ENCODE measurements at regions not wholly inside any gene's neighbourhood (a gene's known extent, or its start where the extent isn't known, plus 50 kb on each side); places are given as distances from the start of the nearest gene placed in this dataset.

- intact Hi-C loops (cut with DNase I; ENCODE audit: low total_unique reads): no loop called here
- in situ Hi-C loops (cut with MboI; ENCODE audit: low pct_ligation_motif_present in 1 of 4, low pct_unique_long_range_greater_than_20kb in 1 of 4, low sequenced_read_pairs in 3 of 4): no loop called here
- Histone ChIP-seq H3K27me3 (no peaks in the 10 kb centered on the region), H3K4me3 (no peak overlapping the region), H3K4me1 (peaks cover 0 to 7% (median 0%) of the 10 kb centered on the region in 4 donors), H3K9me3 (no peaks in the 10 kb centered on the region), H3K27ac (no peak overlapping the region), H3K36me3 (no peaks in the 10 kb centered on the region)
- no peak for TF ChIP-seq POLR2A (IDR thresholded peaks at IDR 0.05)
- DNase-seq: no peak
- WGBS, 2 donors (ENCODE audit: low coverage in 1 of 2): 82 to 95% methylated on average over 3 to 8 of the region's 8 CpGs
Observed at GRCh38 chr10:118485641-118486040, 109.8 kb downstream of the PRLHR start.

DNA sequence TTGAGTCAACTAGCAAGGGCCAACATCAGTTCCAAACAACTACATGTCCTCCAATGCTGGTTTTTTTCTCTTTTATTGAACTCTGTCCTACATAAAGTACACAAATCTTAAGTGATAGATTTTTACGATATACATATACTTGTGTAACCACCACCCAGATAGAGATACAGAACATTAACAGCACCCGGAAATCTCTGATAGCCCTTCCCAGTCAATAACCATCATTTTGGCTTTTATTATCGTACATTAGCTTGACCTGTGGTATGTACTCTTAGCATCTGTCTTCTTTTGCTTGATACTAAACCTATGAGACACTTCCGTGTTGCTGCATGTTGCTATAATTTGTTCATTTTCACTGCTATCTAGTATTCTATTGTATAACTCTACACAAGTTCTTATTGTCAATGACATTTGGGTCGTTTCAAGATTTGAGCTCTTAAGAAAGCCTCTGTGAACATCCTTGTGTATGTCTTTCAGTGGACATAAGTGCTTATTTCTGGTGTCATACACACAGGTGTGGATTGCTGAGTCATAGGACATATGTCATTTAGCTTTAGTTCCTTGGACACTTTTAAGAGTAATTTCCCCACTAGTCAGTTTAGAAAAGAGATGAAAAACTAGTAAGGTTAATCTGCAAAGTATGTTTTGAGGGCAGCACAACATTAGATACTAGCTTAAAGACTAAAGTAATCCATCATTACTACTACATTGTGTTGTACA lies 111.1 kb downstream of the PRLHR start:
- H3K4me3 ChIP-seq: no peak overlapping the region
- no peaks in the 10 kb centered on the region for H3K27me3 ChIP-seq
- in situ Hi-C loops (cut with MboI; ENCODE audit: low pct_ligation_motif_present in 1 of 4, low pct_unique_long_range_greater_than_20kb in 1 of 4, low sequenced_read_pairs in 3 of 4) (no loop called here), intact Hi-C loops (cut with DNase I; ENCODE audit: low total_unique reads) (no loop called here)
- H3K4me1 ChIP-seq: peaks cover 0 to 7% (median 0%) of the 10 kb centered on the region in 4 donors
- TF ChIP-seq POLR2AphosphoS5 (IDR thresholded peaks at IDR 0.05): no peak
- TF ChIP-seq POLR2A (IDR thresholded peaks at IDR 0.05): no peak
- TF ChIP-seq, protein P1, sequence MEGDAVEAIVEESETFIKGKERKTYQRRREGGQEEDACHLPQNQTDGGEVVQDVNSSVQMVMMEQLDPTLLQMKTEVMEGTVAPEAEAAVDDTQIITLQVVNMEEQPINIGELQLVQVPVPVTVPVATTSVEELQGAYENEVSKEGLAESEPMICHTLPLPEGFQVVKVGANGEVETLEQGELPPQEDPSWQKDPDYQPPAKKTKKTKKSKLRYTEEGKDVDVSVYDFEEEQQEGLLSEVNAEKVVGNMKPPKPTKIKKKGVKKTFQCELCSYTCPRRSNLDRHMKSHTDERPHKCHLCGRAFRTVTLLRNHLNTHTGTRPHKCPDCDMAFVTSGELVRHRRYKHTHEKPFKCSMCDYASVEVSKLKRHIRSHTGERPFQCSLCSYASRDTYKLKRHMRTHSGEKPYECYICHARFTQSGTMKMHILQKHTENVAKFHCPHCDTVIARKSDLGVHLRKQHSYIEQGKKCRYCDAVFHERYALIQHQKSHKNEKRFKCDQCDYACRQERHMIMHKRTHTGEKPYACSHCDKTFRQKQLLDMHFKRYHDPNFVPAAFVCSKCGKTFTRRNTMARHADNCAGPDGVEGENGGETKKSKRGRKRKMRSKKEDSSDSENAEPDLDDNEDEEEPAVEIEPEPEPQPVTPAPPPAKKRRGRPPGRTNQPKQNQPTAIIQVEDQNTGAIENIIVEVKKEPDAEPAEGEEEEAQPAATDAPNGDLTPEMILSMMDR (IDR thresholded peaks at IDR 0.05): no peak
- no peak for TF ChIP-seq EP300 (IDR thresholded peaks at IDR 0.05; ENCODE audit: low read depth)
- no peak for DNase-seq
- no peaks in the 10 kb centered on the region for H3K9me3 ChIP-seq
- no peaks in the 10 kb centered on the region for H3K36me3 ChIP-seq
- H3K27ac ChIP-seq: no peak overlapping the region
- 44 to 47% methylated on average over 3 to 5 of the region's 5 CpGs for WGBS, 2 donors (ENCODE audit: low coverage in 1 of 2)

- Histone ChIP-seq H3K9me3 (no peaks in the 10 kb centered on the region), H3K4me1 (peaks cover 0 to 7% (median 0%) of the 10 kb centered on the region in 4 donors), H3K36me3 (no peaks in the 10 kb centered on the region), H3K27ac (no peak overlapping the region), H3K4me3 (no peak overlapping the region), H3K27me3 (no peaks in the 10 kb centered on the region)
- DNase-seq: no peak
- intact Hi-C loops (cut with DNase I; ENCODE audit: low total_unique reads): no loop called here
- in situ Hi-C loops (cut with MboI; ENCODE audit: low pct_ligation_motif_present in 1 of 4, low pct_unique_long_range_greater_than_20kb in 1 of 4, low sequenced_read_pairs in 3 of 4): no loop called here
- 73 to 95% methylated on average over 2 to 6 of the region's 6 CpGs for WGBS, 2 donors (ENCODE audit: low coverage in 1 of 2)
- TF ChIP-seq POLR2A (IDR thresholded peaks at IDR 0.05): no peak
- TF ChIP-seq, protein P1 (IDR thresholded peaks at IDR 0.05): no peak
- no peak for TF ChIP-seq POLR2AphosphoS5 (IDR thresholded peaks at IDR 0.05)
- no peak for TF ChIP-seq EP300 (IDR thresholded peaks at IDR 0.05; ENCODE audit: low read depth)
Observed at GRCh38 chr10:118483496-118483895, 112.0 kb downstream of the PRLHR start.

DNA sequence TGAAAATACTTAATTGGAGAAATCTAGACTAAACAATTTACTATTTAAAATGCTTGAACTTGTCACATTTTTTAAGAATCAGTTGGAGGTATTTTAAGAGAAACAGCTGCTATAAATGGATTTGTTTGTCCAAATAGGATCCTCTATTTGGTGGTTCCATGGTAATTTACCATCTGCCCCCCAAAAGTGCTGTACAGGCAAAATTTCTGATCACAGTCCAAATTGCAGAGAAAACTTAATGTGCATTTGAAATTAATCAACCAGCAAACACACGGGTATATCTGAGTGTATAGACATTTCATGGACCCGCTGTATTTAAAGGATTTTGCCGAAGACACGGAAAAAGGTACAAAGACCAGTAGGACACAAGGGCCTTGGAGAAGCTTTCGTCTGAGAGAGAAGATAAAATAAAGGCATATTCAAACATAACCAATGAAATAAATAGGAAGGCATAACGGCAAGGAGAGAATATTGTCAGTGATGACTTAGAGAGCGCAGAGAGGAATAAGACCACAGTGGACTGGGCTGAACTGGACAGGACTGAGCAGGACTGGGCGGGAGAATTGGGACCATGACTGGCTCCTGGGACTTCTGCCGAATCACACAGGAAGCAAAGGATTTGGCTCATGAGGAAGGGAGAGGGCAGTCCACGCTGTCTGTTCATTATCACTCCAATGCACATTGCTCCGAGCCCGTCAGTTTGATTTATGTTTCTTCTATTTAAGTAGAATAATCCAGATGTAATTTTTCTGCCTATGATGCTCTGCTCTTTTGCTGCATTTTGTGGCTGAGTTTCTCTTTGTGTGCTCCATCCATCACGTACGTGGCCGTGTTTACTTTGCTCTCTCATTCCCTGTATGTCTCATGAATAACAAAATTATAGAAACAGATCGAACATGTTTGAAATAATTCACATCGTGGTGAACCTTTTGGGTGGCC lies 112.8 kb downstream of the PRLHR start:
- peaks cover 0 to 7% (median 0%) of the 10 kb centered on the region in 4 donors for H3K4me1 ChIP-seq
- no peaks in the 10 kb centered on the region for H3K36me3 ChIP-seq
- TF ChIP-seq, protein P1 (IDR thresholded peaks at IDR 0.05): no peak
- TF ChIP-seq EP300 (IDR thresholded peaks at IDR 0.05; ENCODE audit: low read depth): no peak
- TF ChIP-seq POLR2A (IDR thresholded peaks at IDR 0.05): no peak
- TF ChIP-seq POLR2AphosphoS5 (IDR thresholded peaks at IDR 0.05): no peak
- intact Hi-C loops (cut with DNase I; ENCODE audit: low total_unique reads) (no loop called here), in situ Hi-C loops (cut with MboI; ENCODE audit: low pct_ligation_motif_present in 1 of 4, low pct_unique_long_range_greater_than_20kb in 1 of 4, low sequenced_read_pairs in 3 of 4) (no loop called here)
- no peak overlapping the region for H3K27ac ChIP-seq
- no peaks in the 10 kb centered on the region for H3K27me3 ChIP-seq
- no peak for DNase-seq
- no peak overlapping the region for H3K4me3 ChIP-seq
- 67 to 80% methylated on average over 16 to 17 of the region's 17 CpGs for WGBS, 2 donors (ENCODE audit: low coverage in 1 of 2)
- no peaks in the 10 kb centered on the region for H3K9me3 ChIP-seq
